Ascending aorta (tissue), 2 donors: ENCODE measurements at regions not wholly inside any gene's neighbourhood (a gene's known extent, or its start where the extent isn't known, plus 50 kb on each side); places are given as distances from the start of the nearest gene placed in this dataset.

ENCODE experiments used
- DNase-seq, 2 donors: peaks; one replicate each; pipeline ENCODE4 v3.0.0-alpha.2; 2019; ENCODE audit warnings: low spot score in 2 of 2
- H3K27ac ChIP-seq, 2 donors: fragments of 200-600 bp; sonication (generic); one replicate each; pipeline ENCODE4 v1.5.1; 2016 to 2017; ENCODE audit warnings: mild to moderate bottlenecking in 1 of 2
- H3K27me3 ChIP-seq: fragments of 200-600 bp; sonication (generic); one replicate; pipeline ENCODE4 v1.5.1; 2017
- H3K36me3 ChIP-seq, 2 donors: fragments of 200-600 bp; sonication (generic); one replicate each; pipeline ENCODE4 v1.5.1; 2016
- H3K4me1 ChIP-seq, 2 donors: fragments of 200-600 bp; sonication (generic); one replicate each; pipeline ENCODE4 v1.5.1; 2016 to 2017; ENCODE audit warnings: mild to moderate bottlenecking in 1 of 2
- H3K4me3 ChIP-seq, 2 donors: fragments of 200-600 bp; sonication (generic); one replicate each; pipeline ENCODE4 v1.5.1; 2016 to 2017; ENCODE audit warnings: mild to moderate bottlenecking in 1 of 2
- H3K9me3 ChIP-seq, 2 donors: fragments of 200-600 bp; sonication (generic); one replicate each; pipeline ENCODE4 v1.5.1; 2016
- intact Hi-C: fragments of 100-400 bp; cut with DNase I; formaldehyde crosslinking; loops from one replicate; pipeline ENCODE4 v1.15.1; 2023
- TF ChIP-seq, protein P1 (sequence below), 3 experiments: fragments of 200-600 bp in 2 of 3; fragments of 450-650 bp in 1 of 3; sonication (generic) in 2 of 3; IDR thresholded peaks; one replicate each; pipeline ENCODE4 v1.5.1; 2016 to 2019; ENCODE audit warnings: antibody characterized with exemption in 3 of 3, mild to moderate bottlenecking in 1 of 3, moderate library complexity in 1 of 3

DNA sequence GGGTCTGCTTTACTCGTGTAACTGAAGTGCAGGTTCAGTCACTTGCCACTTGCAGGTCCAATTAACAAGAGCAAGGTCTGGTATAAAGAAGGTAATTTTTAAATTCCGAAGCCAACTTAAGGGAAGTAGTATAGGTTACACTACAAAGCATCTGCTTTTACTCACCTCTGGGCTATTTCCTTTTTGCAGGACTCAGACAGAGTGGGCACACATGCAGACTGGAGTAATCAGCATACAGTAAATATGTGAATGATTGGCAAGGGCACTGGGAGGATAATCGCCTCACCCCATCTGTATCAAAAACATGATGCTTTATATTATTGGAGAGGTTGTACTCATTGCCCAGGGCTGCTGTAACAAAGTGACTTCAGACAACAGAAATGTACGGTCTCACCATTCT, 160.1 kb upstream of the CDH5 start:
- no peak for DNase-seq
- Histone ChIP-seq H3K4me3 (no peak overlapping the region), H3K9me3 (no peaks in the 10 kb centered on the region), H3K4me1 (no peaks in the 10 kb centered on the region), H3K27me3 (no peaks in the 10 kb centered on the region), H3K36me3 (no peaks in the 10 kb centered on the region), H3K27ac (no peak overlapping the region)
- intact Hi-C loops: no loop called here
- TF ChIP-seq, protein P1, sequence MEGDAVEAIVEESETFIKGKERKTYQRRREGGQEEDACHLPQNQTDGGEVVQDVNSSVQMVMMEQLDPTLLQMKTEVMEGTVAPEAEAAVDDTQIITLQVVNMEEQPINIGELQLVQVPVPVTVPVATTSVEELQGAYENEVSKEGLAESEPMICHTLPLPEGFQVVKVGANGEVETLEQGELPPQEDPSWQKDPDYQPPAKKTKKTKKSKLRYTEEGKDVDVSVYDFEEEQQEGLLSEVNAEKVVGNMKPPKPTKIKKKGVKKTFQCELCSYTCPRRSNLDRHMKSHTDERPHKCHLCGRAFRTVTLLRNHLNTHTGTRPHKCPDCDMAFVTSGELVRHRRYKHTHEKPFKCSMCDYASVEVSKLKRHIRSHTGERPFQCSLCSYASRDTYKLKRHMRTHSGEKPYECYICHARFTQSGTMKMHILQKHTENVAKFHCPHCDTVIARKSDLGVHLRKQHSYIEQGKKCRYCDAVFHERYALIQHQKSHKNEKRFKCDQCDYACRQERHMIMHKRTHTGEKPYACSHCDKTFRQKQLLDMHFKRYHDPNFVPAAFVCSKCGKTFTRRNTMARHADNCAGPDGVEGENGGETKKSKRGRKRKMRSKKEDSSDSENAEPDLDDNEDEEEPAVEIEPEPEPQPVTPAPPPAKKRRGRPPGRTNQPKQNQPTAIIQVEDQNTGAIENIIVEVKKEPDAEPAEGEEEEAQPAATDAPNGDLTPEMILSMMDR (IDR thresholded peaks at IDR 0.05): no peak

DNA sequence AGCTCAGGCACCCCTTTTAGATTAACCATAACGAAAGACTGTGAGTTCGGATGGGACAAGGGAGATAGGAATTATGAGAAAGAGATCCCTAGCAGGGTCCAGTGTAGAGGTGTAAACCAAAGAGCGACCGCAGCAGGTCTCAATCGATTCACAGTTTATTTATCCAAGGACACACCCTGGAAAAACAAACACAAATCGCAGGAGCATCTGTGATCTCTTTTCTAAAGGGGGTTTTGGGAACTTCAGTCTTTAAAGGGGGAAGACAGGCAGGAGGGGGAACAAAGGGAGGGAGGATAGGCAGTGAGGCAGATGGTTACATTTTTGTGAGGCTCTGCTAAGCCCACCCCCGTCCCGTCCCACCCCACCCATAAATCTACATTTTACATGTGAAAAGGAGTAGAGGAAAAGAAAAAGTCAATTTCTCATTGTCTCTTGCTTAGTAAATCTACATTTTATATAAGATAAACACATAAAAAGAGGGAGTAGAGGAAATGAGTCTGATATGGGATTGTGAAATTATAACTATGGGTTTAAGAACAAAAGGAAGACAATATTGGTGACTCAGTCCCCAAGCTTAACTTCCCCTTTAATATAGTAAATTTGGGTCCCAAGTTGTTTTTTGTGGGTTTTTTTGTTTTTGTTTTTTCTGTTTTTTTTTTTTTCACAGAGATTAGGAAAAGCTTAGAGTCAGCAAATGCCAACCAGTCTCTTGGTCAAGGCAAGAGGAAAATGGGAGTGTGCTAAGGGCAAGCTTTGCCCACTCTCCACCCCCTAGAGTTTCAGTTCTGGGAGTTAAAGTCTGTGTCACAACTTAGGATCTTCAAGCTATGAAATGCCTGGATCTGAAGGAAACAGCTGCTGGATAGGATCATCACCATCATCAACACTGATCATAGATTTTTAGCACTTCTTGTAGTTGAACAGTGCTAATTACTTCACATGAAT, 160.9 kb upstream of the CDH5 start:
- Histone ChIP-seq H3K27ac (no peak overlapping the region), H3K4me1 (no peaks in the 10 kb centered on the region), H3K36me3 (no peaks in the 10 kb centered on the region), H3K27me3 (no peaks in the 10 kb centered on the region), H3K4me3 (no peak overlapping the region), H3K9me3 (no peaks in the 10 kb centered on the region)
- TF ChIP-seq, protein P1 (IDR thresholded peaks at IDR 0.05): no peak
- intact Hi-C loops: no loop called here
- DNase-seq: no peak

DNA sequence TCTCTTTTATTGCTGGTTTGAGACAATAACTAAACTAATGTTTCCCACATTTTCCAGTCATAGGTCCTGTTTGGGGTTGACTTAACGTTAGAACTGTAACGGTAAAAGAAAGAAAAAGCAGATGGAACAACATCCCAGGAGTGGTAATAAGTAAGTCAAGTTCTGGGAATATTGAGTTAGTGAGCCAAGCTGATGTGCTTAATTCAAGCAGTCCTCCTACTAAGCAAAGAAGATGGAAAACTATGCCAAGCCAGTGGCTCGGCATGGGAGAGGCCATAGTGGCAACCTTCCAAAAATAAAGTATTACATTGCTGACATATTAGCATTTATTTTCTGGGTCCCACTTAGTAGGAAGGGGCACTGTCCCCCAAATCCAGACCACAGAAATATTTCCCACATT, 161.7 kb upstream of the CDH5 start:
- Histone ChIP-seq H3K27me3 (no peaks in the 10 kb centered on the region), H3K9me3 (no peaks in the 10 kb centered on the region), H3K36me3 (no peaks in the 10 kb centered on the region), H3K4me1 (no peaks in the 10 kb centered on the region), H3K4me3 (no peak overlapping the region), H3K27ac (no peak overlapping the region)
- DNase-seq: no peak
- TF ChIP-seq, protein P1 (IDR thresholded peaks at IDR 0.05): no peak
- intact Hi-C loops: no loop called here

DNA sequence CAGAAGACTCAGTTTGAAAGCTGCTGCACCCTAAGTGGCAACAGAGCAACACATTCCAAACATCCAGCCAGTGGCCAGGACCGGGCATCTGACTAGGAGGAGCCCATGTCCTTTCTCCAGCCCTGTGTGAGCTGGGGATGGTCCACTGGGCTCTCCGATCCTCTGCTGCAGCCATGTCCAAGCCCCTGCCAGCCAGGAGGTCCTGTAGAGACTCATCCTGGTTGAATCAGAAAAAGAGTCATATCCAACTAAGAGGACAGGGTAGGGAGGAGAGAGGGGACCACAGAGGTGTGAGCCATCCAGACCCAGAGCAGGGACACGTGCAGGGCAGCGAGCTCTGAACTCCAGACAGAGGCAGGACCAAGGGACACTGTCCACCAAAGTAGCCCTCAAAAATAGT, 163.0 kb upstream of the CDH5 start:
- Histone ChIP-seq H3K36me3 (no peaks in the 10 kb centered on the region), H3K27ac (no peak overlapping the region), H3K4me1 (no peaks in the 10 kb centered on the region), H3K27me3 (no peaks in the 10 kb centered on the region), H3K9me3 (no peaks in the 10 kb centered on the region), H3K4me3 (no peak overlapping the region)
- TF ChIP-seq, protein P1 (IDR thresholded peaks at IDR 0.05): no peak
- intact Hi-C loops: no loop called here
- DNase-seq: no peak

DNA sequence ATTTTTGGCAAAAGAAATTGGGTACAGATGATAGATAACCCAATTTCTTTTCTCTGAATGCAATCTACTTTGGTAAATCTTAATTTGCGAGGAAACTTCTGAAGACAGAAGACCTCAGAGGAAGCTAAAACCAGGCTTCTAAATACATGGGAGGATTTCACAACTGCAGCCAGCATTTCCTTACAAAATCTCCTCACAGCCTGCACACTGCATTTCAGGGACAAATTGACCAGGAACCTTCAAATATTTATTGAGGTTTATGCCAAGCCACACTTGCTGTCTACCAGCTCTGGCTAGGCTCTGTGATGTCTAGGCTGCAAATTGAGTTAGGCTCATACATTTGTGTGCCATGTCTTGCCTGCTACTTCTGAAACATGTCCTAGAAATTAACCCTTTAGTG, 167.3 kb upstream of the CDH5 start:
- Histone ChIP-seq H3K27me3 (no peaks in the 10 kb centered on the region), H3K4me1 (no peaks in the 10 kb centered on the region), H3K4me3 (no peak overlapping the region), H3K36me3 (no peaks in the 10 kb centered on the region), H3K9me3 (no peaks in the 10 kb centered on the region), H3K27ac (no peak overlapping the region)
- TF ChIP-seq, protein P1 (IDR thresholded peaks at IDR 0.05): no peak
- intact Hi-C loops: no loop called here
- no peak for DNase-seq
